SU-DHL-6 (cell line): ENCODE measurements at regions not wholly inside any gene's neighbourhood (a gene's known extent, or its start where the extent isn't known, plus 50 kb on each side); places are given as distances from the start of the nearest gene placed in this dataset.

Experiments used
- CTCF ChIP-seq: fragments of 200-600 bp; sonication (generic); IDR thresholded peaks from one replicate; pipeline ENCODE4 v1.5.1; 2017; ENCODE audit warnings: antibody characterized with exemption, mild to moderate bottlenecking, low read length, moderate library complexity; ENCODE audit not compliant: insufficient read depth, poor library complexity, severe bottlenecking
- EZH2phosphoT487 ChIP-seq: fragments of 200-600 bp; sonication (generic), shearing (Covaris generic); conservative IDR thresholded peaks from 2 replicates; pipeline ENCODE4 v1.6.1; 2018; ENCODE audit warnings: mild to moderate bottlenecking, antibody characterized with exemption, low read length, moderate library complexity, mixed read lengths

- TF ChIP-seq CTCF, result no peak
- no peak for TF ChIP-seq EZH2phosphoT487
Measured at GRCh38 chr6:23989885-23990533, 136.0 kb upstream of the NRSN1 start.
